ENCODE measurements at regions not wholly inside any gene's neighbourhood (a gene's known extent, or its start where the extent isn't known, plus 50 kb on each side); places are given as distances from the start of the nearest gene placed in this dataset.

GRCh38 chr15:95486224-95486623 lies 844.3 kb upstream of the NR2F2 start:
- no peak for DNase-seq (ENCODE audit: low read depth in 1 of 2, low spot score in 2 of 2)
- H3K36me3 ChIP-seq (ENCODE audit: control insufficient read depth in 2 of 4, insufficient read depth in 4 of 4, low read length in 3 of 4) = no peaks in the 10 kb centered on the region
- POLR2A ChIA-PET (ENCODE audit: partially characterized antibody) = no interaction called here
- no peak overlapping the region for H2BK120ac ChIP-seq (replicated peaks; ENCODE audit: low read depth, low read length)
- H3K23me2 ChIP-seq (ENCODE audit: low read depth, low read length) = no peaks in the 10 kb centered on the region
- H4K91ac ChIP-seq (replicated peaks; ENCODE audit: insufficient read length, low read length) = no peak overlapping the region
- no peak overlapping the region for H3K14ac ChIP-seq (ENCODE audit: insufficient read length)
- CTCF ChIA-PET (ENCODE audit: partially characterized antibody) = interaction anchor here (1.2 to 1.6 kb wide), 2 partner anchors 10 to 15 kb away, joined by 3 to 5 read pairs; no protein-coding TSS in a partner anchor
- H3K4me1 ChIP-seq (replicated peaks in 1 of 4; ENCODE audit: control insufficient read depth in 3 of 4, insufficient read depth in 4 of 4, low read length in 3 of 4) = no peaks in the 10 kb centered on the region
- H2AFZ ChIP-seq (ENCODE audit: low read length) = no peak overlapping the region
- H2BK20ac ChIP-seq (ENCODE audit: low read length) = no peak overlapping the region
- no peak overlapping the region for H3K9ac ChIP-seq (replicated peaks in 1 of 4; ENCODE audit: extremely low read depth in 1 of 4, low read depth in 3 of 4, low read length in 3 of 4)
- H3K27me3 ChIP-seq (replicated peaks in 1 of 4; ENCODE audit: control insufficient read depth in 3 of 4, extremely low read depth in 1 of 4, insufficient read depth in 3 of 4, low read length in 3 of 4) = no peaks in the 10 kb centered on the region
- H4K5ac ChIP-seq (ENCODE audit: insufficient read length, low read depth, low read length) = no peak overlapping the region
- H3K4me2 ChIP-seq (ENCODE audit: insufficient read depth in 1 of 2, low read depth in 2 of 2, low read length in 2 of 2) = no peak overlapping the region
- H3K18ac ChIP-seq (ENCODE audit: extremely low read depth, low read length) = no peak overlapping the region
- no peak overlapping the region for H3K23ac ChIP-seq (ENCODE audit: insufficient read length)
- H2AK5ac ChIP-seq (ENCODE audit: low read depth, low read length) = no peak overlapping the region
- no peak overlapping the region for H3K4me3 ChIP-seq (ENCODE audit: extremely low read depth in 1 of 4, insufficient read depth in 2 of 4, low read depth in 3 of 4, low read length in 4 of 4)
- no peak overlapping the region for H3K4ac ChIP-seq (replicated peaks; ENCODE audit: insufficient read length, low read depth, low read length)
- H2BK15ac ChIP-seq (ENCODE audit: low read length) = no peak overlapping the region
- WGBS, 2 experiments (ENCODE audit: extremely low coverage in 1 of 2, insufficient coverage in 1 of 2, insufficient read length in 1 of 2, insufficient replicate concordance in 2 of 2, low coverage in 1 of 2, low lambda C conversion rate in 2 of 2, missing lambda C conversion rate in 1 of 2) = 94% methylated on average over 5 of the region's 5 CpGs; no CpG with 5 or more reads in 1 of the 2 experiments
- no peak overlapping the region for H3K56ac ChIP-seq (replicated peaks; ENCODE audit: insufficient read length, low read depth, low read length)
- H2BK5ac ChIP-seq (ENCODE audit: low read depth, low read length) = no peak overlapping the region
- no peak overlapping the region for H3K27ac ChIP-seq (ENCODE audit: low read depth, low read length)
- no peak for FAIRE-seq
- H3K79me1 ChIP-seq (ENCODE audit: low read depth, low read length) = no peaks in the 10 kb centered on the region
- no peak overlapping the region for H4K8ac ChIP-seq (ENCODE audit: extremely low read depth, insufficient read depth, low read length)
- no peaks in the 10 kb centered on the region for H4K20me1 ChIP-seq (replicated peaks in 1 of 2; ENCODE audit: control insufficient read depth in 1 of 2, insufficient read depth in 2 of 2, low read length in 2 of 2)
- 0 out of 4 replicates have a peak, but pooled peaks cover 0 to 3% of the 10 kb centered on the region in 2 experiments for H3K9me3 ChIP-seq (ENCODE audit: insufficient read depth in 2 of 2, low read depth in 1 of 2, low read length in 1 of 2)
- H3K79me2 ChIP-seq (ENCODE audit: control insufficient read depth in 1 of 2, insufficient read depth in 2 of 2, low read length in 2 of 2) = no peaks in the 10 kb centered on the region
- H2BK12ac ChIP-seq (ENCODE audit: low read depth, low read length) = no peak overlapping the region
- no peak for TF ChIP-seq SP1 (IDR thresholded peaks at IDR 0.05; ENCODE audit: low read depth, low read length)
- no peak for TF ChIP-seq RBBP5 (IDR thresholded peaks at IDR 0.05; ENCODE audit: borderline replicate concordance, low read depth, low read length)
- TF ChIP-seq TBP (IDR thresholded peaks at IDR 0.05; ENCODE audit: low read depth, low read length) = no peak
- no peak for TF ChIP-seq SP2 (IDR thresholded peaks at IDR 0.05; ENCODE audit: low read length)
- TF ChIP-seq POLR2AphosphoS5 (IDR thresholded peaks at IDR 0.05; ENCODE audit: low read depth, low read length) = no peak
- no peak for TF ChIP-seq CTCF (IDR thresholded peaks at IDR 0.05; ENCODE audit: control extremely low read depth in 1 of 3, insufficient read depth in 1 of 3, low read depth in 1 of 3, low read length in 3 of 3)
- TF ChIP-seq TAF7 (optimal IDR thresholded peaks at IDR 0.05; ENCODE audit: borderline replicate concordance, low read depth, low read length) = no peak
- no peak for TF ChIP-seq ZNF274 (IDR thresholded peaks at IDR 0.05; ENCODE audit: borderline replicate concordance, extremely low read depth, low read length)
- no peak for TF ChIP-seq BACH1 (IDR thresholded peaks at IDR 0.05; ENCODE audit: low read length)
- TF ChIP-seq CHD2 (IDR thresholded peaks at IDR 0.05; ENCODE audit: low read length) = no peak
- TF ChIP-seq YY1 (IDR thresholded peaks at IDR 0.05; ENCODE audit: low read depth, low read length) = no peak
- no peak for TF ChIP-seq RNF2 (IDR thresholded peaks at IDR 0.05; ENCODE audit: borderline replicate concordance, low read depth, low read length, missing control alignments, poor library complexity, severe bottlenecking)
- TF ChIP-seq RXRA (IDR thresholded peaks at IDR 0.05; ENCODE audit: insufficient read depth, low read depth, low read length) = no peak

Data from H1 (cell line).